Neural cell (in vitro differentiated cells): ENCODE measurements at regions not wholly inside any gene's neighbourhood (a gene's known extent, or its start where the extent isn't known, plus 50 kb on each side); places are given as distances from the start of the nearest gene placed in this dataset.

Experiments
- H2AFZ ChIP-seq: fragments of 200-600, 300-800 bp; sonication (generic), shearing (Covaris generic); 2 replicates; pipeline ENCODE4 v1.6.0; 2014; ENCODE audit warnings: low read depth, mild to moderate bottlenecking, antibody characterized with exemption, low read length, moderate library complexity
- H3F3A ChIP-seq: fragments of 200-600 bp; shearing (Covaris generic); 2 replicates; pipeline ENCODE4 v1.6.1; 2016; ENCODE audit warnings: mild to moderate bottlenecking, moderate library complexity, mixed read lengths, antibody characterized with exemption, low read length; ENCODE audit not compliant: insufficient read depth, poor library complexity, severe bottlenecking
- H3K27ac ChIP-seq: fragments of 200-600, 300-800 bp; sonication (generic), shearing (Covaris generic); 2 replicates; pipeline ENCODE4 v1.5.1; 2014; ENCODE audit warnings: mild to moderate bottlenecking, low read length, moderate library complexity
- H3K27me3 ChIP-seq: fragments of 300-800, 200-600 bp; sonication (generic), shearing (Covaris generic); 2 replicates; pipeline ENCODE4 v1.6.0; 2014; ENCODE audit warnings: mild to moderate bottlenecking, low read depth, low read length, moderate library complexity; ENCODE audit not compliant: insufficient read depth
- H3K36me3 ChIP-seq: fragments of 300-800, 200-600 bp; sonication (generic), shearing (Covaris generic); 2 replicates; pipeline ENCODE4 v1.5.1; 2014; ENCODE audit warnings: mild to moderate bottlenecking, antibody characterized with exemption, low read length, moderate library complexity; ENCODE audit not compliant: insufficient read depth
- H3K4me2 ChIP-seq: fragments of 300-800, 200-600 bp; sonication (generic), shearing (Covaris generic); 2 replicates; pipeline ENCODE4 v1.6.0; 2014; ENCODE audit warnings: mild to moderate bottlenecking, low read length
- H3K4me3 ChIP-seq: fragments of 300-800, 200-600 bp; sonication (generic), shearing (Covaris generic); 2 replicates; pipeline ENCODE4 v1.5.1; 2014; ENCODE audit warnings: mild to moderate bottlenecking, low read length, moderate library complexity
- H3K79me2 ChIP-seq: fragments of 200-600 bp; shearing (Covaris generic); replicated peaks from 2 replicates; pipeline ENCODE4 v1.6.0; 2014; ENCODE audit warnings: mild to moderate bottlenecking, low read length, moderate library complexity; ENCODE audit not compliant: insufficient read depth
- H3K9ac ChIP-seq: fragments of 300-800, 200-600 bp; sonication (generic), shearing (Covaris generic); 2 replicates; pipeline ENCODE4 v1.6.1; 2016; ENCODE audit warnings: mild to moderate bottlenecking, low read length, mixed read lengths
- H3K9me2 ChIP-seq: fragments of 200-600 bp; shearing (Covaris generic); 2 replicates; pipeline ENCODE4 v1.6.1; 2016; ENCODE audit warnings: mild to moderate bottlenecking, low read length, mixed read lengths; ENCODE audit not compliant: insufficient read depth
- H3K9me3 ChIP-seq: fragments of 200-600, 300-800 bp; sonication (generic), shearing (Covaris generic); 2 replicates; pipeline ENCODE4 v1.6.1; 2016; ENCODE audit warnings: mild to moderate bottlenecking, mixed run types, low read length, moderate library complexity, mixed read lengths
- H4K20me1 ChIP-seq: fragments of 200-600 bp; shearing (Covaris generic); 2 replicates; pipeline ENCODE4 v1.6.1; 2016; ENCODE audit warnings: mild to moderate bottlenecking, mixed run types; ENCODE audit not compliant: insufficient read depth
- EP300 ChIP-seq: fragments of 450-650 bp; conservative IDR thresholded peaks from 2 replicates; pipeline ENCODE4 v1.6.1; 2014; ENCODE audit warnings: antibody characterized with exemption, mild to moderate bottlenecking, moderate library complexity; ENCODE audit not compliant: poor library complexity, severe bottlenecking
- EZH2 ChIP-seq: fragments of 200-600, 300-800 bp; shearing (Covaris generic), sonication (generic); IDR thresholded peaks from 2 replicates; pipeline ENCODE4 v1.6.1; 2014; ENCODE audit warnings: antibody characterized with exemption, low read length, borderline replicate concordance, mild to moderate bottlenecking; ENCODE audit not compliant: insufficient read depth, poor library complexity, severe bottlenecking
- MXI1 ChIP-seq: fragments of 450-650 bp; conservative IDR thresholded peaks from 2 replicates; pipeline ENCODE4 v1.6.1; 2014; ENCODE audit warnings: antibody characterized with exemption, mild to moderate bottlenecking; ENCODE audit not compliant: poor library complexity, severe bottlenecking
- POLR2AphosphoS5 ChIP-seq: IDR thresholded peaks from 2 replicates; pipeline ENCODE4 v1.6.1; 2012
- RAD21 ChIP-seq: fragments of 450-650 bp; conservative IDR thresholded peaks from 2 replicates; pipeline ENCODE4 v1.6.1; 2014; ENCODE audit warnings: antibody characterized with exemption, mild to moderate bottlenecking, moderate library complexity
- SMC3 ChIP-seq: fragments of 450-650 bp; conservative IDR thresholded peaks from 2 replicates; pipeline ENCODE4 v1.6.1; 2014; ENCODE audit warnings: antibody characterized with exemption, mild to moderate bottlenecking, moderate library complexity; ENCODE audit not compliant: poor library complexity
- TAF1 ChIP-seq: IDR thresholded peaks from 2 replicates; pipeline ENCODE4 v1.6.1; 2012; ENCODE audit warnings: low read depth
- TF ChIP-seq, protein P1 (sequence below): IDR thresholded peaks from 2 replicates; pipeline ENCODE4 v1.6.1; 2012; ENCODE audit warnings: borderline replicate concordance
- TF ChIP-seq, protein P2 (sequence below): fragments of 450-650 bp; IDR thresholded peaks from 2 replicates; pipeline ENCODE4 v1.5.1; 2014; ENCODE audit warnings: antibody characterized with exemption, mild to moderate bottlenecking, moderate library complexity; ENCODE audit not compliant: poor library complexity, severe bottlenecking

DNA sequence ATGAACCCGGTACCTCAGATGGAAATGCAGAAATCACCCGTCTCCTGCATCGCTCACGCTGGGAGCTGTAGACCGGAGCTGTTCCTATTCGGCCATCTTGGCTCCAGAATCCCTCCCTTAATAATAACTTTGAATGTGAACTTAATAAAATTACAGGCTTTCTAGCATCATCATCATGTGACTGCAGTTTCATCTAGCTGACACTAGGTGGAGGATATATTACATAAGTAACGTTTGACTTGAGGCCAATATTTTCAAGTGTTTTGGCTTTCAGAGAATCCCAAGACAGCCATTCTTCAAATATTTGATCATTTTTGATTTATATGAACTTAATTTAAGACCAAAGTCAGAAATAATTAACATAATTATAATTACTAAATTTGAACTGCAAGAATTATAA lies 474.9 kb upstream of the CDH10 start:
- TF ChIP-seq TAF1 (no peak), POLR2AphosphoS5 (no peak), EP300 (no peak), EZH2 (no peak), MXI1 (no peak), RAD21 (no peak), SMC3 (no peak)
- TF ChIP-seq, protein P1, sequence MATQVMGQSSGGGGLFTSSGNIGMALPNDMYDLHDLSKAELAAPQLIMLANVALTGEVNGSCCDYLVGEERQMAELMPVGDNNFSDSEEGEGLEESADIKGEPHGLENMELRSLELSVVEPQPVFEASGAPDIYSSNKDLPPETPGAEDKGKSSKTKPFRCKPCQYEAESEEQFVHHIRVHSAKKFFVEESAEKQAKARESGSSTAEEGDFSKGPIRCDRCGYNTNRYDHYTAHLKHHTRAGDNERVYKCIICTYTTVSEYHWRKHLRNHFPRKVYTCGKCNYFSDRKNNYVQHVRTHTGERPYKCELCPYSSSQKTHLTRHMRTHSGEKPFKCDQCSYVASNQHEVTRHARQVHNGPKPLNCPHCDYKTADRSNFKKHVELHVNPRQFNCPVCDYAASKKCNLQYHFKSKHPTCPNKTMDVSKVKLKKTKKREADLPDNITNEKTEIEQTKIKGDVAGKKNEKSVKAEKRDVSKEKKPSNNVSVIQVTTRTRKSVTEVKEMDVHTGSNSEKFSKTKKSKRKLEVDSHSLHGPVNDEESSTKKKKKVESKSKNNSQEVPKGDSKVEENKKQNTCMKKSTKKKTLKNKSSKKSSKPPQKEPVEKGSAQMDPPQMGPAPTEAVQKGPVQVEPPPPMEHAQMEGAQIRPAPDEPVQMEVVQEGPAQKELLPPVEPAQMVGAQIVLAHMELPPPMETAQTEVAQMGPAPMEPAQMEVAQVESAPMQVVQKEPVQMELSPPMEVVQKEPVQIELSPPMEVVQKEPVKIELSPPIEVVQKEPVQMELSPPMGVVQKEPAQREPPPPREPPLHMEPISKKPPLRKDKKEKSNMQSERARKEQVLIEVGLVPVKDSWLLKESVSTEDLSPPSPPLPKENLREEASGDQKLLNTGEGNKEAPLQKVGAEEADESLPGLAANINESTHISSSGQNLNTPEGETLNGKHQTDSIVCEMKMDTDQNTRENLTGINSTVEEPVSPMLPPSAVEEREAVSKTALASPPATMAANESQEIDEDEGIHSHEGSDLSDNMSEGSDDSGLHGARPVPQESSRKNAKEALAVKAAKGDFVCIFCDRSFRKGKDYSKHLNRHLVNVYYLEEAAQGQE: no peak
- TF ChIP-seq, protein P2, sequence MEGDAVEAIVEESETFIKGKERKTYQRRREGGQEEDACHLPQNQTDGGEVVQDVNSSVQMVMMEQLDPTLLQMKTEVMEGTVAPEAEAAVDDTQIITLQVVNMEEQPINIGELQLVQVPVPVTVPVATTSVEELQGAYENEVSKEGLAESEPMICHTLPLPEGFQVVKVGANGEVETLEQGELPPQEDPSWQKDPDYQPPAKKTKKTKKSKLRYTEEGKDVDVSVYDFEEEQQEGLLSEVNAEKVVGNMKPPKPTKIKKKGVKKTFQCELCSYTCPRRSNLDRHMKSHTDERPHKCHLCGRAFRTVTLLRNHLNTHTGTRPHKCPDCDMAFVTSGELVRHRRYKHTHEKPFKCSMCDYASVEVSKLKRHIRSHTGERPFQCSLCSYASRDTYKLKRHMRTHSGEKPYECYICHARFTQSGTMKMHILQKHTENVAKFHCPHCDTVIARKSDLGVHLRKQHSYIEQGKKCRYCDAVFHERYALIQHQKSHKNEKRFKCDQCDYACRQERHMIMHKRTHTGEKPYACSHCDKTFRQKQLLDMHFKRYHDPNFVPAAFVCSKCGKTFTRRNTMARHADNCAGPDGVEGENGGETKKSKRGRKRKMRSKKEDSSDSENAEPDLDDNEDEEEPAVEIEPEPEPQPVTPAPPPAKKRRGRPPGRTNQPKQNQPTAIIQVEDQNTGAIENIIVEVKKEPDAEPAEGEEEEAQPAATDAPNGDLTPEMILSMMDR: no peak
- H3K9me2 ChIP-seq: no peaks in the 10 kb centered on the region

DNA sequence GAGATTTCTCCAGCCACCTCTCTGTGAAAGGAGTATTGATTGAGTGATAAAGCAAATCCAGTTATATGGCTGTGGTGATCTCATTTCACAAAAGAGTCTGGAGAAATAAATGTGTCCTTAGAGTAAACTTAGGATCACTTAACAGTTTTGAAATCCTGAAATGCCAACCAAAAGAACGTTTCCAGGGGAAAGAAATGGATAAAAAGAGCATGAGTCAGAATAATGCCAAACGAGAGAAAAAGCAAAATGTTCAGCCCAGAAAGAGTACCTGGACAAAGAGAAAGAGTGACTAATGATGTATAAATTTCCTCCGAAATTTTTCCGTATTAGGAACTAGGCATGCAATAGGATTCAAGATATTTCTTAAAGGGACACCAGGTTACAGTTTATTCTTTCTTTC lies 463.1 kb upstream of the CDH10 start:
- no peak overlapping the region for H3K9ac ChIP-seq
- H3K9me3 ChIP-seq: no peaks in the 10 kb centered on the region
- H3K9me2 ChIP-seq: no peaks in the 10 kb centered on the region
- H3K36me3 ChIP-seq: no peaks in the 10 kb centered on the region
- H3K79me2 ChIP-seq: no peaks in the 10 kb centered on the region
- no peaks in the 10 kb centered on the region for H4K20me1 ChIP-seq
- H3K27ac ChIP-seq: no peak overlapping the region
- H3F3A ChIP-seq: no peaks in the 10 kb centered on the region
- no peak overlapping the region for H3K4me3 ChIP-seq
- TF ChIP-seq EP300: no peak
- TF ChIP-seq, protein P2: no peak
- TF ChIP-seq, protein P1: no peak
- no peak for TF ChIP-seq SMC3
- TF ChIP-seq MXI1: no peak
- no peak for TF ChIP-seq RAD21
- no peak for TF ChIP-seq POLR2AphosphoS5
- no peak for TF ChIP-seq EZH2
- TF ChIP-seq TAF1: no peak
- no peak overlapping the region for H3K4me2 ChIP-seq
- no peaks in the 10 kb centered on the region for H3K27me3 ChIP-seq
- no peak overlapping the region for H2AFZ ChIP-seq

More for the DNA sequence above, 474.9 kb upstream of the CDH10 start:
- Histone ChIP-seq H3K4me3 (no peak overlapping the region), H4K20me1 (no peaks in the 10 kb centered on the region), H3K79me2 (no peaks in the 10 kb centered on the region), H3K4me2 (no peak overlapping the region), H3K36me3 (no peaks in the 10 kb centered on the region), H3K9ac (no peak overlapping the region), H2AFZ (no peak overlapping the region), H3K27ac (no peak overlapping the region), H3F3A (no peaks in the 10 kb centered on the region), H3K27me3 (no peaks in the 10 kb centered on the region), H3K9me3 (no peaks in the 10 kb centered on the region)
